ENCODE measurements at regions not wholly inside any gene's neighbourhood (a gene's known extent, or its start where the extent isn't known, plus 50 kb on each side); places are given as distances from the start of the nearest gene placed in this dataset.

DNA sequence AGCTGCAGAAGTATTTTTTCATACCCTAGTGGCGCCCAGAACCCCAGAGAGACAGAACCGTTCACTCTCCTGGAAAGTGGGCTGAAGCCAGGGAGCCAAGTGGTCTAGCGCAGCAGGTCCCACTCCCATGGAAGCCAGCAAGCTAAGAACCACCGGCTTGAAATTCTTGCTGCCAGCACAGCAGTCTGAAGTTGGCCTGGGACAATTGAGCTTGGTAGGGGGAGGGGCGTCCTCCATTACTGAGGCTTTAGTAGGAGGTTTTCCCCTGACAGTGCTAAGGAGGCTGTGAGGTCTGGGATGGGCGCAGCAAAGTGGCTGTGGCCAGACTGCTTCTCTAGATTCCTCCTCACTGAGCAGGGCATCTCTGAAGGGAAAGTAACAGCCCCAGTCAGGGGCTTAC lies 84.5 kb upstream of the ATXN3L start:
- Mint-ChIP-seq H3K4me3 (no peak overlapping the region), H3K36me3 (ENCODE audit: low read depth) (no peaks in the 10 kb centered on the region), H3K9me3 (no peaks in the 10 kb centered on the region), H3K4me1 (ENCODE audit: low read depth) (no peaks in the 10 kb centered on the region), H3K27ac (no peak overlapping the region), H3K27me3 (no peaks in the 10 kb centered on the region)
- H3K4me3 ChIP-seq (ENCODE audit: low read length), result no peak overlapping the region
- CTCF ChIA-PET, result no interaction called here
- intact Hi-C loops (cut with DNase I, micrococcal nuclease), result no loop called here
- ATAC-seq (ENCODE audit: poor library complexity) (no peak), DNase-seq (no peak)
- POLR2A ChIA-PET, result no interaction called here
- no peak overlapping the region for H3K27ac ChIP-seq (ENCODE audit: low read depth in 1 of 2, low read length in 2 of 2)
- H3K4me1 ChIP-seq (ENCODE audit: insufficient read depth, low read length), result no peaks in the 10 kb centered on the region
- no peaks in the 10 kb centered on the region for H3K36me3 ChIP-seq (ENCODE audit: insufficient read depth, low read length)
- H3K27me3 ChIP-seq (ENCODE audit: control insufficient read depth in 1 of 2, insufficient read depth in 2 of 2, low read length in 2 of 2), result no peaks in the 10 kb centered on the region
- no peak for TF ChIP-seq CTCF (IDR thresholded peaks at IDR 0.05)
- no peaks in the 10 kb centered on the region for H3K9me3 ChIP-seq (ENCODE audit: control insufficient read depth in 1 of 2, insufficient read depth in 1 of 2, low read length in 2 of 2)

DNA sequence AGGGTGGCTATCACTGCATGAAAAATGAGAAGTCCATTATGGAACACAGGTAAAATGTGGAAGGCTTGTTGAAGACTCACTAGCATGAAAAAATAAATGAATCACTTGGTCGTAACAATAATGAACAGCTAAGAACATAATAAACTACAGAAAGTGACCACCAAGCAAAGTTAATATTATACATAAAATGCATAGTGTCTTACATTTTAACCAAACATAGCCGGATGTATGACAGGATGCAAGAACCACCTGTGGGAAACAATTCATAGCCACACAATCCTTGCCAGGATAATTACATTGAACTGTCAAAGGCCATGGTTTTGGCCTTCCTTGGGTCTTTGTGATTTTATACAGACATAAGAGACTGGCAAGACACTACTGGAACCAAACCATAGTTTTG lies 81.9 kb upstream of the ATXN3L start:
- H3K27ac Mint-ChIP-seq, result no peak overlapping the region
- Histone ChIP-seq H3K4me3 (ENCODE audit: low read length) (no peak overlapping the region), H3K27me3 (ENCODE audit: control insufficient read depth in 1 of 2, insufficient read depth in 2 of 2, low read length in 2 of 2) (no peaks in the 10 kb centered on the region), H3K27ac (ENCODE audit: low read depth in 1 of 2, low read length in 2 of 2) (no peak overlapping the region), H3K36me3 (ENCODE audit: insufficient read depth, low read length) (no peaks in the 10 kb centered on the region), H3K9me3 (ENCODE audit: control insufficient read depth in 1 of 2, insufficient read depth in 1 of 2, low read length in 2 of 2) (no peaks in the 10 kb centered on the region), H3K4me1 (ENCODE audit: insufficient read depth, low read length) (no peaks in the 10 kb centered on the region)
- H3K27me3 Mint-ChIP-seq, result no peaks in the 10 kb centered on the region
- no peak for TF ChIP-seq CTCF (IDR thresholded peaks at IDR 0.05)
- H3K9me3 Mint-ChIP-seq, result no peaks in the 10 kb centered on the region
- no peaks in the 10 kb centered on the region for H3K36me3 Mint-ChIP-seq (ENCODE audit: low read depth)
- ATAC-seq (ENCODE audit: poor library complexity) (no peak), DNase-seq (no peak)
- no peak overlapping the region for H3K4me3 Mint-ChIP-seq
- ChIA-PET CTCF (no interaction called here), POLR2A (no interaction called here)
- intact Hi-C loops (cut with DNase I, micrococcal nuclease), result no loop called here
- H3K4me1 Mint-ChIP-seq (ENCODE audit: low read depth), result no peaks in the 10 kb centered on the region

DNA sequence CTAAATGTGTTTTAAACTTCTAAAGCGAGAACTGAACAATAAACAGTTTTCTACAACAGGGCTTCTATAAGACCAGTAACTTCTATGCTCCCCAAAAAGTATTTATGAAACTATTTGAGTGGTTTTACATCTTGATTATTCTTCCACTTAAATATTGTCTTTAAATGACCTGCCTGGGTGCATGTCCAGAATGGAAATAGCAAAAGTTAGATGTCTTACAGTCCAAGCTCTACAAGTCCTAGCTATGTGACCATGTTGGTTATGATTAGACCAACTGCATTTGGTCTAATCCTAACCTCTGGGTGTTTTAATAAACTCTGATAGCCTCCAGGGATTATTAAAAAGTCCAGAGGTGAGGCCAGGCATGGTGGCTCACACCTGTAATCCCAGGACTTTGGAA lies 79.0 kb upstream of the ATXN3L start:
- no peaks in the 10 kb centered on the region for H3K27me3 Mint-ChIP-seq
- intact Hi-C loops (cut with DNase I, micrococcal nuclease), result no loop called here
- Histone ChIP-seq H3K4me1 (ENCODE audit: insufficient read depth, low read length) (no peaks in the 10 kb centered on the region), H3K27me3 (ENCODE audit: control insufficient read depth in 1 of 2, insufficient read depth in 2 of 2, low read length in 2 of 2) (no peaks in the 10 kb centered on the region), H3K27ac (ENCODE audit: low read depth in 1 of 2, low read length in 2 of 2) (no peak overlapping the region), H3K4me3 (ENCODE audit: low read length) (no peak overlapping the region), H3K36me3 (ENCODE audit: insufficient read depth, low read length) (no peaks in the 10 kb centered on the region), H3K9me3 (ENCODE audit: control insufficient read depth in 1 of 2, insufficient read depth in 1 of 2, low read length in 2 of 2) (no peaks in the 10 kb centered on the region)
- H3K4me1 Mint-ChIP-seq (ENCODE audit: low read depth), result no peaks in the 10 kb centered on the region
- H3K36me3 Mint-ChIP-seq (ENCODE audit: low read depth), result no peaks in the 10 kb centered on the region
- no peak for DNase-seq
- ATAC-seq (ENCODE audit: poor library complexity), result no peak
- no peak overlapping the region for H3K27ac Mint-ChIP-seq
- no peak overlapping the region for H3K4me3 Mint-ChIP-seq
- ChIA-PET POLR2A (no interaction called here), CTCF (no interaction called here)
- TF ChIP-seq CTCF (IDR thresholded peaks at IDR 0.05), result no peak
- no peaks in the 10 kb centered on the region for H3K9me3 Mint-ChIP-seq
